ENCODE measurements at regions not wholly inside any gene's neighbourhood (a gene's known extent, or its start where the extent isn't known, plus 50 kb on each side); places are given as distances from the start of the nearest gene placed in this dataset.

DNA sequence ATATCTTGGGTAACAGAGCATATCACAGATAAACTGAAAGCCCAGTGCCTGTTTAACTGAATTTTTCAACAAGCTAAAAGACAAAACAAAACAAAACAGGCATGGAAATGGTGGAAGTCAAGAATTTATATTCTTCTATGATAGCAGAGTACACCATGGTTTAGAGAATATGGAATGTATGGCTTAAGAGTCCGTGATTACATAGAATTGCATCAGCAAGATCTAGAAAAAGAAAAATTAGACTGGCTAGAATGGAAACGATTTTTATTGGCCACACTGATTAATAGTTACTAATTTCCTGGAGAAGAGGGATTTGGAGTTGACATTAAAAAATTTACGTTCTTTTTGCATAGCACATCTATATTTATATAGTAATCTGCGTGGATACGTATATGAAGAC lies 435.2 kb upstream of the DPPA4 start:
- TF ChIP-seq, protein P1, sequence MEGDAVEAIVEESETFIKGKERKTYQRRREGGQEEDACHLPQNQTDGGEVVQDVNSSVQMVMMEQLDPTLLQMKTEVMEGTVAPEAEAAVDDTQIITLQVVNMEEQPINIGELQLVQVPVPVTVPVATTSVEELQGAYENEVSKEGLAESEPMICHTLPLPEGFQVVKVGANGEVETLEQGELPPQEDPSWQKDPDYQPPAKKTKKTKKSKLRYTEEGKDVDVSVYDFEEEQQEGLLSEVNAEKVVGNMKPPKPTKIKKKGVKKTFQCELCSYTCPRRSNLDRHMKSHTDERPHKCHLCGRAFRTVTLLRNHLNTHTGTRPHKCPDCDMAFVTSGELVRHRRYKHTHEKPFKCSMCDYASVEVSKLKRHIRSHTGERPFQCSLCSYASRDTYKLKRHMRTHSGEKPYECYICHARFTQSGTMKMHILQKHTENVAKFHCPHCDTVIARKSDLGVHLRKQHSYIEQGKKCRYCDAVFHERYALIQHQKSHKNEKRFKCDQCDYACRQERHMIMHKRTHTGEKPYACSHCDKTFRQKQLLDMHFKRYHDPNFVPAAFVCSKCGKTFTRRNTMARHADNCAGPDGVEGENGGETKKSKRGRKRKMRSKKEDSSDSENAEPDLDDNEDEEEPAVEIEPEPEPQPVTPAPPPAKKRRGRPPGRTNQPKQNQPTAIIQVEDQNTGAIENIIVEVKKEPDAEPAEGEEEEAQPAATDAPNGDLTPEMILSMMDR (IDR thresholded peaks at IDR 0.05), result no peak
- TF ChIP-seq POLR2A (IDR thresholded peaks at IDR 0.05) (no peak), POLR2AphosphoS5 (IDR thresholded peaks at IDR 0.05) (no peak)

Data from prostate gland (tissue), 2 donors.